ENCODE measurements at regions not wholly inside any gene's neighbourhood (a gene's known extent, or its start where the extent isn't known, plus 50 kb on each side); places are given as distances from the start of the nearest gene placed in this dataset.

GRCh38 chr4:152159773-152160172, 376.1 kb downstream of the FBXW7 start:
- H3K9me2 ChIP-seq (replicated peaks; ENCODE audit: insufficient read depth) = no peaks in the 10 kb centered on the region
- no peak for DNase-seq (ENCODE audit: low spot score)
- H4K20me1 ChIP-seq (ENCODE audit: insufficient read depth, poor library complexity, severe bottlenecking) = no peaks in the 10 kb centered on the region
- no peak overlapping the region for H2AFZ ChIP-seq
- no peaks in the 10 kb centered on the region for H3K9me3 ChIP-seq (ENCODE audit: low read depth)
- no peak overlapping the region for H3K4me3 ChIP-seq
- H3K27ac ChIP-seq = no peak overlapping the region
- H3K4me2 ChIP-seq = no peak overlapping the region
- no peaks in the 10 kb centered on the region for H3K79me2 ChIP-seq
- no peaks in the 10 kb centered on the region for H3K36me3 ChIP-seq (replicated peaks; ENCODE audit: insufficient read depth, low read depth)
- WGBS (ENCODE audit: low lambda C conversion rate, missing lambda C conversion rate) = 77% methylated on average over 2 of the region's 2 CpGs
- H3K4me1 ChIP-seq (ENCODE audit: insufficient read depth) = no peaks in the 10 kb centered on the region
- TF ChIP-seq, protein P1, sequence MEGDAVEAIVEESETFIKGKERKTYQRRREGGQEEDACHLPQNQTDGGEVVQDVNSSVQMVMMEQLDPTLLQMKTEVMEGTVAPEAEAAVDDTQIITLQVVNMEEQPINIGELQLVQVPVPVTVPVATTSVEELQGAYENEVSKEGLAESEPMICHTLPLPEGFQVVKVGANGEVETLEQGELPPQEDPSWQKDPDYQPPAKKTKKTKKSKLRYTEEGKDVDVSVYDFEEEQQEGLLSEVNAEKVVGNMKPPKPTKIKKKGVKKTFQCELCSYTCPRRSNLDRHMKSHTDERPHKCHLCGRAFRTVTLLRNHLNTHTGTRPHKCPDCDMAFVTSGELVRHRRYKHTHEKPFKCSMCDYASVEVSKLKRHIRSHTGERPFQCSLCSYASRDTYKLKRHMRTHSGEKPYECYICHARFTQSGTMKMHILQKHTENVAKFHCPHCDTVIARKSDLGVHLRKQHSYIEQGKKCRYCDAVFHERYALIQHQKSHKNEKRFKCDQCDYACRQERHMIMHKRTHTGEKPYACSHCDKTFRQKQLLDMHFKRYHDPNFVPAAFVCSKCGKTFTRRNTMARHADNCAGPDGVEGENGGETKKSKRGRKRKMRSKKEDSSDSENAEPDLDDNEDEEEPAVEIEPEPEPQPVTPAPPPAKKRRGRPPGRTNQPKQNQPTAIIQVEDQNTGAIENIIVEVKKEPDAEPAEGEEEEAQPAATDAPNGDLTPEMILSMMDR (IDR thresholded peaks at IDR 0.05; ENCODE audit: poor library complexity) = no peak
- no peak for TF ChIP-seq EZH2phosphoT487 (IDR thresholded peaks at IDR 0.05; ENCODE audit: low read depth, severe bottlenecking, unreplicated experiment)
- no peak for TF ChIP-seq EZH2 (IDR thresholded peaks at IDR 0.05; ENCODE audit: borderline replicate concordance)
- no peaks in the 10 kb centered on the region for H3K27me3 ChIP-seq

GRCh38 chr4:152158225-152158624, 377.7 kb downstream of the FBXW7 start:
- Histone ChIP-seq H2AFZ (no peak overlapping the region), H3K79me2 (no peaks in the 10 kb centered on the region), H3K27me3 (no peaks in the 10 kb centered on the region), H4K20me1 (ENCODE audit: insufficient read depth, poor library complexity, severe bottlenecking) (no peaks in the 10 kb centered on the region), H3K4me2 (no peak overlapping the region), H3K9me3 (ENCODE audit: low read depth) (no peaks in the 10 kb centered on the region), H3K27ac (no peak overlapping the region), H3K9me2 (replicated peaks; ENCODE audit: insufficient read depth) (no peaks in the 10 kb centered on the region), H3K4me1 (ENCODE audit: insufficient read depth) (no peaks in the 10 kb centered on the region), H3K4me3 (no peak overlapping the region), H3K36me3 (replicated peaks; ENCODE audit: insufficient read depth, low read depth) (no peaks in the 10 kb centered on the region)
- 84% methylated on average over 2 of the region's 2 CpGs for WGBS (ENCODE audit: low lambda C conversion rate, missing lambda C conversion rate)
- TF ChIP-seq EZH2phosphoT487 (IDR thresholded peaks at IDR 0.05; ENCODE audit: low read depth, severe bottlenecking, unreplicated experiment) (no peak), EZH2 (IDR thresholded peaks at IDR 0.05; ENCODE audit: borderline replicate concordance) (no peak)
- TF ChIP-seq, protein P1 (IDR thresholded peaks at IDR 0.05; ENCODE audit: poor library complexity) = no peak
- no peak for DNase-seq (ENCODE audit: low spot score)

- Histone ChIP-seq H3K27ac (no peak overlapping the region), H2AFZ (no peak overlapping the region), H3K4me2 (no peak overlapping the region), H3K9me2 (replicated peaks; ENCODE audit: insufficient read depth) (no peaks in the 10 kb centered on the region), H3K79me2 (no peaks in the 10 kb centered on the region), H3K27me3 (no peaks in the 10 kb centered on the region), H3K4me3 (no peak overlapping the region), H3K4me1 (ENCODE audit: insufficient read depth) (no peaks in the 10 kb centered on the region), H4K20me1 (ENCODE audit: insufficient read depth, poor library complexity, severe bottlenecking) (no peaks in the 10 kb centered on the region), H3K36me3 (replicated peaks; ENCODE audit: insufficient read depth, low read depth) (no peaks in the 10 kb centered on the region), H3K9me3 (ENCODE audit: low read depth) (no peaks in the 10 kb centered on the region)
- TF ChIP-seq EZH2 (IDR thresholded peaks at IDR 0.05; ENCODE audit: borderline replicate concordance) = no peak
- TF ChIP-seq, protein P1 (IDR thresholded peaks at IDR 0.05; ENCODE audit: poor library complexity) = no peak
- 93% methylated on average over 5 of the region's 5 CpGs for WGBS (ENCODE audit: low lambda C conversion rate, missing lambda C conversion rate)
- DNase-seq (ENCODE audit: low spot score) = no peak
Measured at GRCh38 chr4:152157629-152158028, 378.3 kb downstream of the FBXW7 start.

DNA sequence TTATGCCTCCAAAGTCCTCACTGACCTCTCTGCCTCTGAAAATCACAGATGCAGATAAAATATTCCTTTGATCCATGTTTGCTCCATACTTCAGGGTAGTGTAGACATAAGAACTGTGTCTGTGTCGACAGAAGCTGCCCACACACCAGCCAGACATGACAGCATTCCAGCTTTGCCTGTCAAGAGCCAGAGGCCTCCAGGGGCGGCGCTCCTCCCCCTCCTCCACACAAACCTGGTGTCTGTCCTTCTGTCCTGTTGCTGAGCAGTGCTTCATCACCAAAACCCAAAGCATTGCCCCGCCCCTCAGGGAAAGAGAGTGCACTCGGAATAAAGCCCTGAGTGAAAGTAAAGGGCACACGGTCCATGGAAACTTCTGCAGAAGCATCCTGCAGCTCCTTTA, 379.4 kb downstream of the FBXW7 start:
- H3K36me3 ChIP-seq (replicated peaks; ENCODE audit: insufficient read depth, low read depth) = no peaks in the 10 kb centered on the region
- no peak overlapping the region for H2AFZ ChIP-seq
- H3K4me2 ChIP-seq = no peak overlapping the region
- no peaks in the 10 kb centered on the region for H3K9me3 ChIP-seq (ENCODE audit: low read depth)
- no peak overlapping the region for H3K4me3 ChIP-seq
- H3K4me1 ChIP-seq (ENCODE audit: insufficient read depth) = no peaks in the 10 kb centered on the region
- TF ChIP-seq, protein P1 (IDR thresholded peaks at IDR 0.05; ENCODE audit: poor library complexity) = no peak
- TF ChIP-seq EZH2 (IDR thresholded peaks at IDR 0.05; ENCODE audit: borderline replicate concordance) (no peak), EZH2phosphoT487 (IDR thresholded peaks at IDR 0.05; ENCODE audit: low read depth, severe bottlenecking, unreplicated experiment) (no peak)
- DNase-seq (ENCODE audit: low spot score) = peak; percentile 19
- H3K79me2 ChIP-seq = no peaks in the 10 kb centered on the region
- H3K9me2 ChIP-seq (replicated peaks; ENCODE audit: insufficient read depth) = no peaks in the 10 kb centered on the region
- no peaks in the 10 kb centered on the region for H4K20me1 ChIP-seq (ENCODE audit: insufficient read depth, poor library complexity, severe bottlenecking)
- 54% methylated on average over 6 of the region's 6 CpGs for WGBS (ENCODE audit: low lambda C conversion rate, missing lambda C conversion rate)
- no peaks in the 10 kb centered on the region for H3K27me3 ChIP-seq
- H3K27ac ChIP-seq = no peak overlapping the region

All from hepatocyte (in vitro differentiated cells).